Left renal cortex interstitium (tissue), 4 donors: ENCODE measurements at regions not wholly inside any gene's neighbourhood (a gene's known extent, or its start where the extent isn't known, plus 50 kb on each side); places are given as distances from the start of the nearest gene placed in this dataset.

Experiments used
- DNase-seq, 4 donors: peaks; one replicate each; pipeline ENCODE4 v3.0.0-alpha.2; 2013; ENCODE audit warnings: low read depth in 4 of 4, low spot score in 2 of 4, missing footprints in 1 of 4

DNA sequence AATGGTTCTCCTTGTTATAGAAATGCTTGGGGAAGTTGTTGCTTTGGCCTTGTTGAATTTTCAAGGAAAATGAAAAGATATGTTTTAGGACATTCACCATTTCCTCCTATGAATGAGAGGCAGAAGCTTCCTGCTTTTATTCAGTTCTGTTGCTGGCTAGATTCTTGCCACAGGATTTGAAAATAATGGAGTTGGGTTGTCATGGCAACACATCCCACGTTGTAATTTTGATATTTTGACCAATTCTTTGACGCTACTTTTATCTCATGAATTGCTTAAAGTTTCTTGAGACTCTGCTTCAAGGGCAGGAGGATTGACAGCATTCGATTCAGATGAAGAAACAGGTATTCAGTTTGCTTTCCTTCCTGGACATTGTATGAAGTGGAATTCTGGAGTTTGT, 331.5 kb downstream of the PRDM2 start:
- no peak for DNase-seq

- no peak for DNase-seq
Measured at GRCh38 chr1:14034506-14034905, 334.5 kb downstream of the PRDM2 start.

- DNase-seq = peak in 1 of 4 donors; percentile 13
Measured at GRCh38 chr1:14037101-14037847, 337.3 kb downstream of the PRDM2 start.

DNA sequence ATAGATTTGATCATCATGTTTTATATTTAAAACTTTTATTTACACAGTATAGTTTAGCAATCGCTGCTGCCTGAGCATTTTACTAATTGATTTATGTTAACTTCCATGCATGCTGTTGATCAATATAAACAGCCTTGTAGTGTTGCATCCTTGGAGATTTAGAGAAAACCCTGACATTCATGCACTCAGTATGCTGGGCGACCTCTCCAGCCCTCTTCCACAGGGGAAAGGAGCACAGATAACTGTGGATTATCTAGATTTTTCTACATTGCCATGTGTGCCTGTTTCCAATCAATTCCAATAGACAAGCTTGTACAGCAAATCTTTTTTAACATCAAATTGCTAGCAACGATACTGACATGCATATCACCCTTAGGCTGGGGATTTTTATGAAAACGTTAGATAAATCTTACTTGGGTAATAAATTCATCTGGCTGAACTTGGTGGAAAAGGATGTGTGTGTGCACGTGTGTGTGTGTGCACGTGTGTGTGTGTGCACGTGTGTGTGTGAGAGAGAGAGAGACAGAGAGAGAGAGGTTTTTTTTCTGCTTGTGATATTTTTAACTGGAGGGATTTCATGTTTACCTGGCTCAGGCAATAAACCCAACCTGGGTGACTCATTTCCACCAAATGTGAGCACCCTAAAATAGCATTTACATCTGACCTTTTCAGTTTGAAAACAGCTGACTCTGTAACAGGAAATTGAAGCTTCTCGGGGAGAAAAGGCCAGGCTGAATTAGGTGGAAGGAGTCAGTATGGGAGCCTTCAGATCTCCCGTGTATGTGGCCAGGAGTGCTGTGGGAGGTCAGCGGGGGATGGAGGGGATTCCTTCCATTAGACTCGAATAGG, 339.8 kb downstream of the PRDM2 start:
- DNase-seq = no peak

DNA sequence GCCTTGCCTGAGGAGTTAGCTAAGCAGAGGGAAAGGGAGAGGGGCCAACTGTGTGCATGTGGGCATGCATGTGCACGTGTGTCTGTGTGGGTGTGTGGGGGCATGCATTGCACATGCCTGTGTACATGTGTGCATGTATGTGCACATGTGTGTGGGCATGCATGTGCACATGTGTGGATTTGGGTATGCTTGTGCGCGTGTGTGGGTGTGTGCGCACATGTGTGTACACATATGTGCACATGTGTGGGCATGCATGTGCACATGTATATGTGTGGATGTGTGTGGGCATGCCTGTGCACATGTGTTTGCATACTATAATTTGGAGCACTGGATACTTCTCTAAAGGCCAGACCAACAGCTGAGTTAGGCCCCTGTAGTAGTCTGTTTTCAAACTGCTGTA, 350.0 kb downstream of the PRDM2 start:
- DNase-seq = no peak

DNA sequence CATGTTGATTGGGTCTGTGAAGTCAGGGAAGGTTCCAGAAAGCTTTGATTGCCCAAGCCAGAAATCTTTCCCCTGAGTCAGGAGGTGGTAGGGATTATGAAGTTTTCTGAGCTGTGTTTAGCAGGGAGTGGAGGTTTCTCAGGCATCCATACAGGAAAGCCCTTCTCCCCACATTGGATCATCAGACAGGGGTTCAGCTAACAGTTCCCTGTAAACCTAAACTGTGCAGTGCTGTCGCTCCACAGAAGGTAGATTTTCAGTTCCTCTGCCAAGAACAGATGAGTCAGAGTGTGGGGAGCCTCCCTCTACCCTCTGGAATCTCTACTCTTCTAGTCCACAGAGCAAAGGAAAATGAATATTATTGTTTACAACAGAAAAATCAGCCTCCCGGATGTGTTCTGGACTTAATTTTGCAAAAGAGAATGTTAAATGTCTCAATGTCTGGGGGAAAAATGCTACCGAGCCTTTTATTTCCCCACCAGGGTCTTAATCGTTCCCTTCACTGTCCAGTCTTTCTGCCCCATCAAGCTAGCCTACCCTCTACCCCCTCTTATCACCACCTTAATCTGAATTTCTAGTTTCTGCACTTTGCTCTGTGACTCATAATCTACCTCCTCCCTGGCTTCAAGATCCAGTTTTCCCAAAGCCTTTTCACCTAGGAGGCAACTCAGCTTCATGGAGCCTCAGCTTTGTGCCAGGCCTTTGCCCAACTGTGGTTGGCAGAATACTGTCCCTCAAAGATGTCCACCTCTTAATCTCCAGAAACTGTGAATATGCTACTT, 355.6 kb downstream of the PRDM2 start:
- DNase-seq = no peak

DNA sequence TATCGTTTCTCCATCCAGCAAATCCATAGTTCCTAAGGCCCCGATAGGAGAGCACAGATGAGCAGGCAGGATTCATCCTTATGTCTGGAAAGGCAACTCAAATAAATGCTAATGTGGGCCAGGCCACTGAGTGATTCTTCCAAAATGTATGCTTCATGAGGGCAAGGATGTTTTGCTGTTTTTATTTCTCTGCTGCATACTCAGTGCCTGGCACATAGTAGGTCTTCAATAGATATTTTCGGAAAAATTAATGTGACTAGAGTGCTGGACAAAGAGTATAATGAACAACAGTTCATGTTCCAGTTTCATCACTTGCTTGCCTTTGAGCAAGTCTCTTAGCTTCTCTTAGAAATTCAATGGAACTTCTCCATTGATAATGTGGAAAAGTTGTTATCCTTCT, 357.7 kb downstream of the PRDM2 start:
- DNase-seq = no peak

DNA sequence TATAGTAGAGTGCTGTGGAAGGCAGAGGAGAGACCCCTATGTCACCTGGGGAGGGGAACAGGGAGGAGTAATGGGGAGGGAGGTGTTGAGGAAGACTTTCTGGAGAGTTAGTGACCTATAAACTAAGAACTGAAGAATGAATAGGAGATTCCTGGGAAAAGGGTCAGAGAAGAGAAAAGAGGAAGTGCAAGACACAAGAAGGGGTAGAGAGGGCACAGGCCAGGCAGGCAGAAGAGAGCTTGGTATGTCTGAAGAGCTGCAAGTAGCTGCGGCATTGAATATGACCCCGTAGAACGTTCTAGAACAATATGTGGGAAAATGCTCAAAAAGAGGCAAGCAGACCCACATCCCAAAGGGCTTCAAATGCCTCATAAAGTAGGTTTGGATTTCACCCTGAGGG, 361.2 kb downstream of the PRDM2 start:
- no peak for DNase-seq

GRCh38 chr1:14061722-14062121, 361.7 kb downstream of the PRDM2 start:
- DNase-seq = no peak

- no peak for DNase-seq
Measured at GRCh38 chr1:14062669-14063068, 362.7 kb downstream of the PRDM2 start.

- DNase-seq = peak in 1 of 4 donors; percentile 7
Measured at GRCh38 chr1:14064649-14065442, 364.9 kb downstream of the PRDM2 start.

DNA sequence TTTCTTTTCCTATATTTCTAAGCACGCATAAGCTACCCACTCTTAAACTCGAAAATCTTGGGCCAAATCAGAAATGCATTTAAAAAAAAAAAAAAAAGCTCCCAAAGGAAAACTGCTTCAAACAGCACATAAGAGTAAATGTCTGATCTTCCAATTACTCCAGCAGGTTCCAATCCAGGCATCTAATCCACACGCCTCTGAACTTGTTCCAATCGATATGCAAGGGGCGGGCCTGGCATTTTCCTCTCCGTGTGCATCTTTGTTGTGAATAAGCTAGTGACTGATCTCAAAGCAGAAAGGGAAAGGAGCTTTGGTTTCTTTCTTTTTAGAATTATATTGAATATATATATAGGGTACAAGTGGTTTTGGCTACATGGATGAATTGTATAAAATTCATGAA, 365.5 kb downstream of the PRDM2 start:
- no peak for DNase-seq

DNA sequence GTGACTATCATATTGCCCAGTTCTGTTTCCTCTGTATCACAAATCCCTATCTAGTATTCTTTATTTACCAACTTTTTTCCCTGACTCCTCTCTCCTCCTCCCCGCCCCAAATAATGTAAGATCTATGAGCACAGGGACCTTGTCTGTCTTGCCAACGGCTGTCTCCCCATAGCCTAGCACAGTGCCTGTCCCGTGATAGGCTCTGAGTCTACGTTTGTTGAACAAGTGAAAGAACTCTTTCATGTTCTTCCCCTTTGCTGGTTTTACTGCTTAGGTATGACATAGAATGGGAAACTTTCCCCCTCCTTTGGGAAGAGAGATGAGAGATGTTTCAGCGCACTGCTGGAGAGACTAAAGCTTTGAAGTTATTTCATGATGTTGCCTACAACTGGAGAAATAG, 367.0 kb downstream of the PRDM2 start:
- no peak for DNase-seq

DNA sequence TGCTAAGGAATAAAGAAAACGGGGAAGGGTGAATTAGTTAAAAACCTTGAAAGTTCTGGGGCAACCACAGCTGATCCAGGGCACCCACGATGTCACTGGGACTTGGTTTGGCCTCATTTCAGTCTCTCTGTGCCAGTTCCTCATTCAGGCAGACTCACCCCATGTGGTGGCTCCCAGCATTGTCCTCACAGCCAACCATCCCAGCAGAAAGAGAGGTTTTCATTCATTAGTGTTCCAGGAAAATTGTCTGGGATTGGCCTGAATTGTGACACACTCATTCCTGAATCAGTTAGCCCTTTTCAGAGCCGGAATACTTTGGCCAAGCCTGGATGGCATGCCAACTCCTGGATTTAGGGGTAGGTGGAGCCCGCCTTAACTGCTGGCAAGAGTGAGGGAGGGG, 367.7 kb downstream of the PRDM2 start:
- no peak for DNase-seq

DNA sequence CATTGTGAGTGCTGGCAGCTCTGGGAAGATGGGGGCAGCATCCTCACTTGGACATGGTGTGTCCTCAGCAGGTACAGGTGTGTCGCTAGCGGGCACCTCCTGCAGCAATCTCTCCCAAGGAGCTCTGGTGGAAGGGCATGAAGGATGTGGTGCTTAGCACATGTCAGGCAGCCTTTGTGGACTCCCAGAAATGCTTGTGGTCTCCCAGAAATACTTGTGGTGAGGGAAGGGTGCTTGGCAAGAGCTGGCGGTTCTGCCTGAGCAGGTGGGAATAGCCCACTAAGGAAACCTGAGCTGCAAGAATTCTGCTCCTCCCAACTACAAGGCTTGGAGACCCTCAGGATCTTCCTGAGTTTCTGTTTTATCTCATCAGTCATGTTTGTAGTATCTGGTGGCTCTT, 371.6 kb downstream of the PRDM2 start:
- no peak for DNase-seq

DNA sequence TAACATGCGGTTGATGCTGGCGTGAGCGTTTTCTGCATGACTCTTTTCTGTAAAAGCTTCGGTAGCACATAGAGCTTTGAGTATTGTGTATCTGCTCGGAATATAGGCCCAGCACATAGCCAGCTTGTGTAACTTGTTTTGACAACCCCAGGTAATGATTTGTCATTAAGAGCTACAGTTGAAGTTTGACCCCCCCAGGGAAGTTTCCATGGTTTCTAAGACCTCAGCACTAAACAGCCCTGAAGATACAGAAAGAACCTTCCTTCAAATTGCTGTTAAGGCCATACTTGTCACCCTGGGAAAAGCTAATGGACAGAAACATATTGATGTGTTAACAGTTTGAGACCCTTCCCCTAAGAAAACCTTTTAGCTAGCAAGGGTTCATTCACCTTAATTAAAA, 380.7 kb downstream of the PRDM2 start:
- DNase-seq = no peak

- no peak for DNase-seq
Measured at GRCh38 chr1:14082331-14082730, 382.3 kb downstream of the PRDM2 start.

DNA sequence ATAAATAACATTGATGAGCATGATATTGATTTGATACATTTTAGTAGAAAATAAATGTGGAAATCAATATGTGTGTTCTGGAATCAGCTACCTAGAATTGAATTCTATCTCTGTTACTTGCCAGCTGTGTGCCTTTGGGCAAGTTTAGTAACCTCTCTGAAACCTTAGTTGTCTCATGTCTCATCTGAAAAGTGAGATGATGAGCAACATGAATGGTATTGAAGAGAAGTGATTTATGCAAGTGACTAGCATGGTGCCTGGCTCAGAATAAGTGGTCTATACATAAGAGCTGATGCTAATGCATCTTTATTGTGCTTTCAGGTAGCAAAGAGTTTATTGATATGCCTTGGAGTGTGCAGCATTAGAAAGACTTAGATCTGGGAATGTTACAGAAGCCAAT, 383.3 kb downstream of the PRDM2 start:
- no peak for DNase-seq

- no peak for DNase-seq
Measured at GRCh38 chr1:14083706-14084105, 383.7 kb downstream of the PRDM2 start.

DNA sequence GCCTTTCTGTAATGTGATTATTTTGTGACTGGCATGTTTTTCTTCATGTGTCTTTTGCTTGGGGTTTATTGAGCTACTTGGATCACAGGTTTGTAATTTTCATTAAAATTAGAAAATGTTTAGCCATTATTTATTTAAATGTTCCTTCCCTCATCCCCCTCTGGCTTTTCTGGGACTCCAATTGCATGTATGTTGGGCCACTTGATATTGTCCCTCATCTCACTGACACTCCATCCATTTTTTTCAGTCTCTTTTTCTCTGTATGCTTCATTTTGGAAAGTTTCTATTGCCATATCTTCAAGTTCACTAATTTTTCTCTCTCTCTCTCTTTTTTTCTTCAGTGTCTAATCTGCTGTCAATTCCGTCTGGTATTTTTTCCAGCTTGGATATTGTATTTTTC, 390.1 kb downstream of the PRDM2 start:
- DNase-seq = no peak

DNA sequence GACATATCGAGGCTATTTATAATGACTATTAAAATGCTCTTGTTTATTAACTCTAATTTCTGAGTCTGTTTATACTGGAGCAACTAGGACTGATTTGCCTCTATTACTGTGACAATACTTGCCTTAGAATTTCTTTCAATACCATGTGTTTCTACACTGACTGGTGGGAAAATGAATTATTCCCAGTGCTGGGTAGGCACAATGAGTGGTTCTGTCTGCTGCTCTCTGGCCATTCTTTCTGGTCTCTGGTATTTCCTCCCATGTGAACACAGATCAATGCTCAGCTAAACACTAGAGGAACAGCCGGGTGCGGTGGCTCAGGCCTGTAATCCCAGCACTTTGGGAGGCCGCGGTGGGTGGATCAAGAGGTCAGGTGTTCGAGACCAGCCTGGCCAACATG, 390.5 kb downstream of the PRDM2 start:
- no peak for DNase-seq
